A549 (cell line): ENCODE measurements at regions not wholly inside any gene's neighbourhood (a gene's known extent, or its start where the extent isn't known, plus 50 kb on each side); places are given as distances from the start of the nearest gene placed in this dataset.

Experiments
- ATAC-seq, 2 experiments: fragments of 200-7000 bp in 1 of 2; fragments of >200 bp in 1 of 2; cut with Nextera tagmentation in 1 of 2; cut with Tn5 transposase in 1 of 2; 3 replicates each; pipeline versions ENCODE4 v1.8.0 to v1.9.1; 2018 to 2020; ENCODE audit warnings: mild to moderate bottlenecking in 1 of 2, moderate library complexity in 1 of 2
- CTCF ChIA-PET: fragments of 300-600 bp; sonication (Branson Sonifier 250); formaldehyde crosslinking; extraction: SDS; loops from one replicate; lab custom pipeline; 2021; ENCODE audit warnings: antibody characterized with exemption, inconsistent platforms; lab: Yijun Ruan, JAX
- POLR2A ChIA-PET: fragments of 350-600 bp; formaldehyde crosslinking; extraction: SDS; loops from one replicate; lab custom pipeline; 2021; ENCODE audit warnings: antibody characterized with exemption, inconsistent platforms; lab: Yijun Ruan, JAX
- DNase-seq, 2 experiments: peaks; one replicate each; pipeline versions ENCODE4 v3.0.0 to v3.0.0-alpha.2; 2011 to 2016; ENCODE audit warnings: low read depth in 1 of 2, low spot score in 1 of 2
- FAIRE-seq: peaks from 2 replicates; lab custom pipeline; 2011; peaks lifted over from hg19 to GRCh38; lab: Jason Lieb, UNC
- H3K27ac ChIP-seq, 2 experiments: fragments of >200 bp; sonication (Bioruptor Twin); formaldehyde crosslinking; 3 replicates each; pipeline ENCODE4 v1.5.1; 2016 to 2017
- H3K4me1 ChIP-seq: fragments of >200 bp; sonication (Bioruptor Twin); formaldehyde crosslinking; 3 replicates; pipeline ENCODE4 v1.6.1; 2016
- H3K4me2 ChIP-seq: fragments of >200 bp; sonication (Bioruptor Twin); formaldehyde crosslinking; 3 replicates; pipeline ENCODE4 v1.6.1; 2016
- H3K4me3 ChIP-seq: fragments of >200 bp; sonication (Bioruptor Twin); formaldehyde crosslinking; 3 replicates; pipeline ENCODE4 v1.5.1; 2016
- H3K9me3 ChIP-seq: fragments of >200 bp; sonication (Bioruptor Twin); formaldehyde crosslinking; 3 replicates; pipeline ENCODE4 v1.6.1; 2016
- ESRRA ChIP-seq: fragments of 150-350 bp; IDR thresholded peaks from 2 replicates; pipeline ENCODE4 v1.6.1; 2014; ENCODE audit warnings: mild to moderate bottlenecking, low read length, borderline replicate concordance
- WGBS: methylation state at CpG from one replicate; pipeline ENCODE4 v1.1.6; 2017; ENCODE audit errors: missing lambda C conversion rate; 5-methylcytosine and 5-hydroxymethylcytosine counted together

DNA sequence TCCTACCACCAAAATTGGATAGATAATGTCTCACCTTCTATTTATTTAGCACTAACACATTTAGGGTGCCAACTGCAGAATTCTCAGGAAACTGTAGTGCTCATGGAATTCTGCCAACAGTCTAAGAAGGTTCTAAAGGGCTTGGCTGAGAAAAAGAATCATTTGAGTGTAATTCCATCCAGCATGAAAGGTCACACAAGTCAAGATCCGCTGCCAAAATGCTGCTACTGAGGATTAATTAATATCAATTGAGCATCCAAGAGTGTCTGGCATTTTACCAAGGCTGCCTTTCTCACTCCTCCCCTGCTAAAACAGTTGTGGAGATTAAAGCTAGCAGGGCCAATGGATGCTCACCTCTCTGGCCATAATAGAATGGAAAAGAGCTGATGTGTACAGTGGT, 112.7 kb downstream of the FHL5 start:
- Histone ChIP-seq H3K4me1 (no peaks in the 10 kb centered on the region), H3K27ac (no peak overlapping the region), H3K4me3 (no peak overlapping the region)
- CTCF ChIA-PET: no interaction called here
- ATAC-seq: no peak
- no peak for TF ChIP-seq ESRRA
- TF ChIP-seq, all 56 proteins: peak for 0
- no peak for FAIRE-seq
- no peak overlapping the region for H3K4me2 ChIP-seq
- no peaks in the 10 kb centered on the region for H3K9me3 ChIP-seq
- POLR2A ChIA-PET: no interaction called here
- WGBS: 0% methylated on average over 1 of the region's 1 CpG
- DNase-seq: no peak
